ENCODE measurements at regions not wholly inside any gene's neighbourhood (a gene's known extent, or its start where the extent isn't known, plus 50 kb on each side); places are given as distances from the start of the nearest gene placed in this dataset.

DNA sequence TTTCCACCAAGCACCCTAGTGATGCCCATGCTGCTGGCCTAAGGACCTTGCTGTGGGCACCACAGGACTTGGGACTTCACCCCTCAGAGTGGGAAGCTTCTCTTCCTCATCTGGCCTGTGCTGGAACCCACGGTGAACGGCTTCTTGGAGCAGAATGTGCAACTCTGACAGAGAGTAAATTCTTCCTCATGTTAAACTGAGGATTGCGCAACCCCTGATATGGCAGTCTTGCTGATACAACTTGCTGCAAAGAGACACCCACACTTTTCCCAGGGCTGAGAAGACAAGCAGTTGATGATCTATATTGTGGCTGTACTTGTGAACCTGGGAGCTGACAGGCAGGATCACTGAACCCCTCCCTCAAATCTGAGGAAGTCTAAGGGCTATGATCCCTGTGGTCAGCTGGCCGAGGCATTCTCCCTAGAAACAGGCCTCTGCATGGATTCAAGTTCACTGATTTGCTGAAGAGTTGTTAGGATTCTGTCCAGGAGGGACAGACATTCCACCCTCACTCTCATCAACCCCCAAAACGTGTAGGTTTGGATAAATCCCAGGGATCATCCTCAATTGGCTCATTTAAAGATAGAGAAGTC is 307.2 kb downstream of the MTRR start:
- TF ChIP-seq POLR2AphosphoS5 (IDR thresholded peaks at IDR 0.05) (no peak), EP300 (conservative IDR thresholded peaks at IDR 0.05; ENCODE audit: poor library complexity, severe bottlenecking) (no peak), EZH2 (IDR thresholded peaks at IDR 0.05; ENCODE audit: borderline replicate concordance, insufficient read depth, low read length, poor library complexity, severe bottlenecking) (no peak), MXI1 (conservative IDR thresholded peaks at IDR 0.05; ENCODE audit: poor library complexity, severe bottlenecking) (no peak), RAD21 (conservative IDR thresholded peaks at IDR 0.05) (no peak), SMC3 (conservative IDR thresholded peaks at IDR 0.05; ENCODE audit: poor library complexity) (no peak)
- TF ChIP-seq, protein P1, sequence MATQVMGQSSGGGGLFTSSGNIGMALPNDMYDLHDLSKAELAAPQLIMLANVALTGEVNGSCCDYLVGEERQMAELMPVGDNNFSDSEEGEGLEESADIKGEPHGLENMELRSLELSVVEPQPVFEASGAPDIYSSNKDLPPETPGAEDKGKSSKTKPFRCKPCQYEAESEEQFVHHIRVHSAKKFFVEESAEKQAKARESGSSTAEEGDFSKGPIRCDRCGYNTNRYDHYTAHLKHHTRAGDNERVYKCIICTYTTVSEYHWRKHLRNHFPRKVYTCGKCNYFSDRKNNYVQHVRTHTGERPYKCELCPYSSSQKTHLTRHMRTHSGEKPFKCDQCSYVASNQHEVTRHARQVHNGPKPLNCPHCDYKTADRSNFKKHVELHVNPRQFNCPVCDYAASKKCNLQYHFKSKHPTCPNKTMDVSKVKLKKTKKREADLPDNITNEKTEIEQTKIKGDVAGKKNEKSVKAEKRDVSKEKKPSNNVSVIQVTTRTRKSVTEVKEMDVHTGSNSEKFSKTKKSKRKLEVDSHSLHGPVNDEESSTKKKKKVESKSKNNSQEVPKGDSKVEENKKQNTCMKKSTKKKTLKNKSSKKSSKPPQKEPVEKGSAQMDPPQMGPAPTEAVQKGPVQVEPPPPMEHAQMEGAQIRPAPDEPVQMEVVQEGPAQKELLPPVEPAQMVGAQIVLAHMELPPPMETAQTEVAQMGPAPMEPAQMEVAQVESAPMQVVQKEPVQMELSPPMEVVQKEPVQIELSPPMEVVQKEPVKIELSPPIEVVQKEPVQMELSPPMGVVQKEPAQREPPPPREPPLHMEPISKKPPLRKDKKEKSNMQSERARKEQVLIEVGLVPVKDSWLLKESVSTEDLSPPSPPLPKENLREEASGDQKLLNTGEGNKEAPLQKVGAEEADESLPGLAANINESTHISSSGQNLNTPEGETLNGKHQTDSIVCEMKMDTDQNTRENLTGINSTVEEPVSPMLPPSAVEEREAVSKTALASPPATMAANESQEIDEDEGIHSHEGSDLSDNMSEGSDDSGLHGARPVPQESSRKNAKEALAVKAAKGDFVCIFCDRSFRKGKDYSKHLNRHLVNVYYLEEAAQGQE (IDR thresholded peaks at IDR 0.05; ENCODE audit: borderline replicate concordance): no peak
- TF ChIP-seq, protein P2, sequence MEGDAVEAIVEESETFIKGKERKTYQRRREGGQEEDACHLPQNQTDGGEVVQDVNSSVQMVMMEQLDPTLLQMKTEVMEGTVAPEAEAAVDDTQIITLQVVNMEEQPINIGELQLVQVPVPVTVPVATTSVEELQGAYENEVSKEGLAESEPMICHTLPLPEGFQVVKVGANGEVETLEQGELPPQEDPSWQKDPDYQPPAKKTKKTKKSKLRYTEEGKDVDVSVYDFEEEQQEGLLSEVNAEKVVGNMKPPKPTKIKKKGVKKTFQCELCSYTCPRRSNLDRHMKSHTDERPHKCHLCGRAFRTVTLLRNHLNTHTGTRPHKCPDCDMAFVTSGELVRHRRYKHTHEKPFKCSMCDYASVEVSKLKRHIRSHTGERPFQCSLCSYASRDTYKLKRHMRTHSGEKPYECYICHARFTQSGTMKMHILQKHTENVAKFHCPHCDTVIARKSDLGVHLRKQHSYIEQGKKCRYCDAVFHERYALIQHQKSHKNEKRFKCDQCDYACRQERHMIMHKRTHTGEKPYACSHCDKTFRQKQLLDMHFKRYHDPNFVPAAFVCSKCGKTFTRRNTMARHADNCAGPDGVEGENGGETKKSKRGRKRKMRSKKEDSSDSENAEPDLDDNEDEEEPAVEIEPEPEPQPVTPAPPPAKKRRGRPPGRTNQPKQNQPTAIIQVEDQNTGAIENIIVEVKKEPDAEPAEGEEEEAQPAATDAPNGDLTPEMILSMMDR (IDR thresholded peaks at IDR 0.05; ENCODE audit: poor library complexity, severe bottlenecking): no peak

All from neural cell (in vitro differentiated cells).